Left forelimb (tissue), 1 donor: ENCODE measurements at regions not wholly inside any gene's neighbourhood (a gene's known extent, or its start where the extent isn't known, plus 50 kb on each side); places are given as distances from the start of the nearest gene placed in this dataset.
"Not testable (repeated sequence)": the region's sequence is repeated elsewhere in the genome, so short reads cannot be mapped to it uniquely, and the experiment has no call there.

ENCODE experiments used
- DNase-seq: peaks from one replicate; pipeline ENCODE4 v3.0.0-alpha.2; 2018; ENCODE audit warnings: low spot score

DNA sequence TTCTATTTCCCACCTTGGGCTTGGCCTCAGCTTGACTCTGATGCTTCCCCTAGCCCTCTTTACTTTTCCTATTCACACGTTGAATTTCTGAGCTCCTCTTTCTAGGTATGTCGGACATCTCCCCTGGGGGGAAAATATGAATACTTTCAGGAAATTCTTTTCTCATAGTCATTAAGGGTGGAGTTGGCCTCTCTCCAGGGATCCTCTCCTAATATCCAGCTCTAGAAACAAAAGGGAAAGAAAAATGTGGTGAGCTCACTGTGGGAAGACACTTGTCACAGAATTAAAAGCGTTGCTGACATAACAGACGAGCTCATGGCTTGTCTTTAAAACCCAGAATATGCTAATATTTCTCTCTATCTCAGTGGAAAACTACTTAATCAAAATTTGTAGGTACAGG is 132.7 kb upstream of the MEX3C start:
- no peak for DNase-seq

DNA sequence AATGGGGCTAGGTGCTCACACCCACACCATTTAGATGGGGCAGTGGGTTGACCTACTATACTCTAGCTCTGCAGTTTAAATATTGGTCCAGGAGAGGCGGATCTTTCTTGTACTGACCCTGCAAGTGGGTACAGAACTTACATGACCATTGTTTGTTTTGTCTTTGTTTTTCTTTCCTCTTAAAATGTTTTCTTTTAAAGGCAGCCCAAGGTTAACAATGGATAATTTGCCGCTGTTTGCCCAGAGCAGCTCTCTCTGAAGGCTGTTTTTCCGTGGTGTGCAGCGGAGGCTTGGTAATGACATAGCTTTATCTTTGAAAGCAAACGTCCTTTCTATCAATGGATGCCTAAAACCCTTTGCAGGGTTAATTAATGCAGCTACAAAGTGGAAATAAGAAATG is 133.3 kb upstream of the MEX3C start:
- no peak for DNase-seq

DNA sequence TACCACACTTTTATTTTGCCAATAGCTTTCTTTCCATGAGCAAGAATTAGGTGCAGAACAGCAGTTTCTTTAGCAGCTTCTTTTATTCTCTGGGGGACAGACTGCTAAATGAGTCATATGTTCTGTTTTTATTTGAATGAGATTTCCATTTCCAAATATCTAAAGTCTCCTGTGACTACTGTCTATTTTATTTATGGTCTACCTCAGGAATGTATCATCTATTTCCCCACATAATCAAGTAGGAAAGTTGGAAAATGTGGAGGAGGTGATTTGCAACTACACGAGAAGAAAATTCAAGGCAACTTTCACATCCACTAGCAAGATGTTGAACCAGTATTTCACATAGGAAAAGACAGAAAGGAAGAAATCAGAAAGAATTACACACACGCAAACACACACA is 139.9 kb upstream of the MEX3C start:
- no peak for DNase-seq

DNA sequence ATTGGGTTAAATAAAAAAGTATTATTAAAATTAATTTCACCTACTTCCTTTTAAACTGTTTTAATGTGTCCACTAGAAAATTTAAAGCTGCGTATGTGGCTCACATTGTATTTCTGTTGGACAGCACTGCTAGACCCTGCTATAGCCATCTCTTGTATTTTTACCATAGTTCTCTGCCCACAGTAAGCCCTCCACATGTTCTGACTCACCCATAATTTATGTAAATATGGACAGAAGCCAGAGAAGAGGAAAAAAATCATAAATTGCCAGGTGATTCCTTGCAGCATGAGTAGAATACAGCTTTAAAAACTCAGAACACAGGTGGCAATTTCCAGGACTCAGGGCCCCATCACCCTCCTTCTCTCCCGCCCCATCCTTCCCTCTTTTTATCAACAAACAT is 142.4 kb upstream of the MEX3C start:
- DNase-seq = no peak

DNA sequence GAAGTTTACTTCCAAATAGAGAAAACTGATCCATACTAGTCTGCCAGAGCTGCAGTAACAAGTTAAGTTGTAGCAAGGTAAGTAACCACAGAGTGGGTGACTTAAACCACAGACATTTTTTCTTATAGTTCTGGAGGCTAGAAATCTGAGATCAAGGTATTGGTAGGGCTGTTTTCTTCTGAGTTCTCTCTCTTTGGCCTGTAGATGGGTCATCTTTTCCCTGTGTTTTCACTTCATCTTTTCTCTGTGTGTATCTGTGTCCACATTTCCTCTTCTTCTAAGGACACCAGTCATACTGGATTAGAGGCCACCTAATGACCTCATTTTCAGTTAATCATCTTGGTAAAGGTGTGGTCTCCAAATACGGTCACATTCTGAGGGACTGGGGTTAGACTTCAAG is 142.9 kb upstream of the MEX3C start:
- DNase-seq = no peak

DNA sequence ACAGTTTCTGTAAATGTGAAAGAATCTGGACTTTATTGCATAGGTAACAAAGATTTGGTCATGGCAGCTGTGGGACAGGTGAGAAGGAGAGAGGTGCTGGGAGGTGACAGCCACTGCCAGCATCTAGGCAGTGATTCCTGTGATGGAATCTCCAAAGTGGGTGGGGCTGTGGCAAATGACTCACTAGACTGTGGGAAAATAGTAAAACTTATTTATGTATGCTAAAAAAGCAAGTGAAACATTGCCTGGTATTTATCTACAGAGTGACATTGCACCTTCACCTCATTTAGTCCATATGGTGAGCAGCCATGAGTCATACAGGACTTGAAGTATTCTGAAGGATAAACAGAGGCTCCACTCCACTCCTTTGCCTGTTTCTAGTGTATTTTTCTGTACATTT is 145.3 kb upstream of the MEX3C start:
- no peak for DNase-seq

DNA sequence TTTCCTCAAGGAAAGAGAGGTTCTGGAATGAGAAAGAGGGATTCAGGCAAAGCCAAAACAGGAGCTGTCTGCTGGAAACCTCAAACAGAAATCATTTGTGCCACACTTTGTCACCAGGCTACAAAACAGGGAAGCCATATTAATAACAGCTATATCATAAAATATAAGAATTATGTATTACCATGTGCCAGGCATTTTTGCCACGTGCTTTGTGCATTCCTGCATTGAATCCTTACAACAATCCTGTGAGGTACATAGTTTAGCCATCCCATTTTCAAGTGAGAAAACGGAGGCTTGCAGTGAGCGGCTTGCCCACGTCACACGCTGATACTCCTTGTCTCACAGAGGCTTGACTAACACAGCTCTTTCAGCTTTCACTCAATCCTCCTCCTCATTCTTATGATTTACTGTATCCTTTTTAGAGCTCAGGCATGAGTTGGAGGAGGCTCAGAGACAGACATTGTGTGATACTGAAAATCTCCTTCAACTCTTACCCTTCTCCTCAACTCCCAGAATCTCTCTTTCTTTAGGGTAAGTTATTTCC is 148.4 kb upstream of the MEX3C start:
- DNase-seq = no peak

DNA sequence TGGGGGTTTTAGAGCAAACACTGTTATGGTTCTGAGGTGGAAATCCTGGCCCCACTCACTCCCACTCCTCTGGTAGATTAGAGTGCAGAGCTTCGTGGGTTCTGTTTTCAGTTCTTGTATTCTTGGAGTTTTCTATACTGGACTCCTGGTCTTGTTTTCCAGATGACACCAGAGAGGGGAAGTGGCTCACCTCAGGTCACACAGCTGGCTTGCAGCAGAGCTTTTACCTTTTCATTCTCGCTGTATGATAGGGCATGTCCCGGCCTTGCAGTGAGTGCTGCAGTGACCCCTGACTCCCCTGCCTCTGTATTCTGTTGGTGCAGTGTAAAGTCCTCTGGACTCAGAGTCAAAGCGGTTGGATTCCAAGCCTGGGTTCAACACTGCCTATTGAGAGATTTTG is 148.9 kb upstream of the MEX3C start:
- DNase-seq = no peak

DNA sequence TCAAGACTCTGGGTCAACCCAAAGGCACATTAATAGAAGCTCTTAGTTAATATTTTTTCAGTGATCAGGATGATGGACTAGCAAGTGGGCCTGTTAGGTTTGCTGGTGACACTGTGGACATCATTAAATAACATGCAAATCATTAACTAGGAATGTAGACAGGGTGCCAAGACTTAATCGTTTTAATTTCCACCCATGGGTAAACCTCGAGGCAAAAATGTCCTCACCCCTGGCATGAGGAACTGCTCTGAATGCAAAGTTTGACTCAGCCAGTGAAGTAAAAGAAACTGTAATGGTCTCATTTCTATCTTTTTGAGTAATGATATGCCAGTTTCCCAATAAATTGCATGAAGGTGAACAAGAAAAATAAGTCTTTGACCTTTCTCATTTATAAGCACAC is 152.6 kb upstream of the MEX3C start:
- DNase-seq = no peak

DNA sequence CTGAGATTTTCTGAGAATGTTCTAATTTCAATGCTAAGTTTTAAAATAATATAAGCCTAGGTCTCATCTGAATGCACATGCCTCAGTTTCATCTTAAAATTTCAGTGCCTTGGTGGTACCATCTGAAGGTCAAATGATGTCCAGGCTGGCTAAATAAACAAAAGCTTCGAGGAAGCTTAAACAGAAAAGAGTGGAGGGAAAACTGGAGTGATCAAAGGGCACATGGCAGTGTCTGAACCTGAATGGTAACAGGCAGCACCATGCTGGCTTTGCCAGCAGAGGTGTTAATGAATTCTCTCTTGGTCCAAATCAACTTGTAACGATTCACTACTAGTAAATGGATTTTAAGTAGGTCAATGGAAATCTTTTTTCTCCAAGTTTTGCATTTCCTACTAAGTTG is 158.4 kb upstream of the MEX3C start:
- no peak for DNase-seq

DNA sequence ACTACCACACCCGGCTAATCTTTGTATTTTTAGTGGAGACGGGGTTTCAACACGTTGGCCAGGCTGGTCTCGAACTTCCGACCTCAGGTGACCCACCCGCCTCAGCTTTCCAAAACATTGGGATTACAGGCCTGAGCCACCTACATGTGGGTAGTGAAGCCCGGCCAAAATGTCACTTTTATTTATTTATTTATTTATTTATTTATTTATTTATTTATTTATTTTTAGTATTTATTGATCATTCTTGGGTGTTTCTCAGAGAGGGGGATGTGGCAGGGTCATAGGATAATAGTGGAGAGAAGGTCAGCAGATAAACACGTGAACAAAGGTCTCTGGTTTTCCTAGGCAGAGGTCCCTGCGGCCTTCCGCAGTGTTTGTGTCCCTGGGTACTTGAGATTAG is 162.8 kb upstream of the MEX3C start:
- not testable (repeated sequence) for DNase-seq

DNA sequence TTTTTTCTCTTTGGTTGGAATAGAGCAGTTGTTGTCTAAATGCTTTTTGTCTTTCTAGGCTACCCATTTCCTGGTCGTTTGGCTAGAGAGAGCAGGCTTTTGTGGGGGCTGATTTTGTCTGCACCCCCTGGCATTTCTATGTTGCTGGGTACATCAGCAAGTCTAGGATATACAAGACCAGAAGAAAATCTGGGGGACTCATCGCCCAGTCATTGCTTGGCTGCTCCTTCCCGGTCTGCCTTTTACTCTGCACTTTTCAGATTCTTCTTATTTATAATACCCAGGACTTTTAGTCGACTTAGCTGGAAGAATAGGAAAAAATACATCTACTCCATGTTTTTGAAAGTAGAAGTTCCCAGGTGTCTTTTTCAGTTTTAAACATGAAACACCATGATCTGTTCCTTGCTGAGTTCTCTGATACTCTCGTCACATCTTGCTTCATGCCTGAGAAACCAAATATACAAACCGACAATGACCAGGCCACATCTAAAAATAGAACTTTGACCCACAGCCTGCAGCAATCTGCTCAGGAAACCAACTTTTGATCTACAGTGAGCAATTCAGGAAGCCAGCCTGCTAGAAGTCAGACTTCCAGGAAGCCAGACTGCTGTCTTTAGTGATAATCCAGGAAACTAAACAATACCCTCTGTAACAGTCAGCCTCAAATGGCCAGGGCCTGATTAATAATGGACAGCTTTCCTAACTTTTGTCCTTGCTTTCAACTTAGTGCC is 163.8 kb upstream of the MEX3C start:
- no peak for DNase-seq

DNA sequence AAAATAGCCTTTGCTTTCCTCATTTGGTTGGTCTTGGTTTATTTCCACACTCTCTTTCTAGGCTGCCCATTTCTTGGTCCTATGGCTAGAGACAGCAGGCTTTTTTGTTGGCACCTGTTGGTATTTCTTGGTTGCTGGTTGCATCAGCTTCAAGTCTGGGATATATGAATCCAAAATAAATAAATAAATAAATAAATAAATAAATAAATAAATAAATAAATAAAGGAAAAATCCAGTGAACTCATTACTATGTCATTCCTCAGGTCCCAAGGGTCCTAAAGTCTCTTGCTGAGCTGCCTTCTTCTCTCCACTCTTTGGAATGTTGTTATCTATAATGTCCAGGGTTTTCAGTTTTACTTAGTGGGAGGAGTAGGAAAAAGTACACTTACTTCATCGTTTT is 165.9 kb upstream of the MEX3C start:
- DNase-seq = no peak

DNA sequence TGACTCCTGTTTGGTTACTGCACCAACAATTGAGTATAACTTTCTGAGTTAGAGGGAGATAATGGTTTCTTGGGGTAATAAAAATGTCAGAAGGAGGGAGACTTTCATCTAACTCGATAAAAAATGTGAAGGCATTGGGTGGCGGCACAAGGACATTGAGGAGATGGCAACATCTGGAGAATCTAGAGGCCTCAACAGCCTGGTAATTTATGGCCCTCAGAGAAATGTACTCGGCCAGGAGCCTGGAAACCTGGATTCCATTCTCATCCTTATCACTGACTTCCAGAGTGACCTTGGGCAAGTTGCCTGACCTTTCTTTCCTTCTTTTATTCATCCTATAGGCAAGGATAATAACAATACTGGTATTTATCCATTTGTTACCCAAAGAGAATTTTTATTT is 173.5 kb upstream of the MEX3C start:
- no peak for DNase-seq

DNA sequence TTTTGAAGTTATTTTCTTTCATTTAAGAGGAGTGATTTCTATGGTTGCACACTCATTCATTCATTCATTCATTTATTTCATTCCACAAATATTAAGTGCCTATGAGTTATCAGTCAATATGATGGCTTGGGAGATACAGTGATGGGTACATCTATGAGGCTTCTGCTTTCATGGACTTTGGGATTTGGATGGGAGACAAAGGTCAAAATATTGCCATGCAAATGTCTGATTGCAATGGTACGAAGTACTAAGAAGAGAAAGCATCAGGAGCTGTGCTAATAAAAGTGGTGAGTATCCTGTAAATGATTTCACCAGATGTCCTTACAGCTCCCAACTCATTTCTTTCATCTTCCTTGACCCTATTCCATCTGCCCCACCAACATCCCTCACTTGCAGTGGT is 174.4 kb upstream of the MEX3C start:
- no peak for DNase-seq

DNA sequence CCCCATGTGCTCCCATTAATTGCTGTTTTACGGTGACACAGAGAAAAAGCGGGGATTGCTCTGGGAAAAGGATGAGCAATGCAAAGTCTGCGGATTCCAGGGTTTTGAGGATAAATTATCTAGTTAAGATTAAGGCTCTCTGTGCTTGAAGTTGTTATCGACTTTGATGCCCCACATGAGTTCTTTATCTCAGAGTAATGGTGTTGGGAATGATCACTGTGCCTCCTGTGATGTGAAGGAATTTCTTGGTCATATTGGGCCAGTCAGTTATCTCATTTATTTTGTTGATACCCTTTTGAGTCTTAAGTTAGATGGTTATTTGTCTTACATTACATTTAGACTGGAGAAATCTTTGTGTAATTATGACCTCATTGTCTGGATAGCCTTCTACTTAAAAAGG is 184.6 kb upstream of the MEX3C start:
- no peak for DNase-seq

DNA sequence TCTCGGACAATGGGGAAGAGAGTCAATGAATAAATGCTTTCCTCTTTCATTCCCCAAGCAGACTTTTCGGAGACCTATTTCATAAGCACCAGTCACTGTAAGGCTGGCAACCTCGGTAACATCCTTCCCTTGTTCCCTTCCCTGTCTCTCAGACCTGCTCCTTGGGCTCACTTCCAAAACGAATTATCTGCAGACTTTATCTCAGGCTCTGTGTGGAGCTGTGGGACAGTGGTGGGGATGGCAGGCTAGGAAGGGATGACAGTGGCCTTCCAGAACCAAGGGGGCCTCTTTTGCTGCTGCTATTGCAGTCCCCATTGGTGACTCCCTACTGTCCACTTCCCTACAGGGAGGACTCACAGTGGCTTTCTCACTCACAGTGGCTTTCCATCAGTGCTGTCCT is 185.6 kb upstream of the MEX3C start:
- DNase-seq = no peak

DNA sequence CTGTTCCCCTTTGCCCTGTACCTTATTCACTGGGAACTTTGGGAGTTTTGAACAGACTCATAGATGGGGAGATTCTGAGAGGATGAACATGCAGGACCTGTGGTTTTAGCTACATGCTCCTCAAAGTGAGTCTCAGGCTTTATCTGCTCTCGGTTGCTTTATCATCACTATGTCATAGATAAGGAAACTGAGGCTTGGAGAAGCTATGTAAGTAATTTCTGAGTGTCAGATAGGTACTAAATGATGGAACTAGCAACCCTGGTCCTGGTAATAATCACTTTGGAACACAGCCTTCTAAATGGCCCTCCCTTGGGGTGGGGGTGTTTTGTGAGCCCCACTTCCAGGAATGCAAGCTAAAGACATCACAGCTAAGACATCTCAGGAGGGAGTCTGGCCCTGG is 186.2 kb upstream of the MEX3C start:
- DNase-seq = no peak

DNA sequence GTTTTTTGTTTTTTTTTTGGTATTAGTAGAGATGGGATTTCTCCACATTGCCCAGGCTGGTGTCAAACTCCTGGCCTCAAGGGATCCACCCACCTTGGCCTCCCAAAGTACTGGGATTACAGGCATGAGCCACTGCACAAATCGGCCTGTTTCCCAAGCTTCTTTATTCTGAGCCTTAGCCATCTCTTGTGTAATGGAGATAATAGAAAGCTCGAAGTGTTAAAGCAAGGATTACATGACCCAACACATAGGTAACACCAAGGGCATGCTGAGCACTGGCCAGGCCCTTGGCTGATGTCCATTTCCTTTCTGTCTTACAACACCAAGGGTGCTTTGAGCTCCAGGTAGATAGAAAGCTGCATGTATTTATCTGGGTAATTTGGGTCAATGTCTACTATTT is 187.8 kb upstream of the MEX3C start:
- no peak for DNase-seq

DNA sequence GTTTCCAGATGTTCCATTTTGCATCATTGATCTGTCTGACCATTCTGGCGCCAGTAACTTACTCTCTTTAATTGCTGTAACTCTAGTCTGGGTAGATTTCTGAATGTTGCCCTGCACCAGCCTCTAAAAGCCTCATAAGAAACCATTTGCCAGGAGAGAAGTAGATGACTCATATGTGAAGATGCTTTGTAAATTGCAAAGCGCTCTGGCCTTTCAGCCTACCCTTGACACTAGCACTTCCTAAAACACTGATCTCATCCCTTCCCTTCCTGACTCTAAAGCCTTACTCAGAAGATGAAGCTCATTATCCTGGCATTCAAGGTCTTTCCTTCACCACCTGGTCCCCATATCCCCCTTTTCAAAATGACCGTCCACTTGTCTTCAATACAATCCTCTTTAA is 193.2 kb upstream of the MEX3C start:
- no peak for DNase-seq

DNA sequence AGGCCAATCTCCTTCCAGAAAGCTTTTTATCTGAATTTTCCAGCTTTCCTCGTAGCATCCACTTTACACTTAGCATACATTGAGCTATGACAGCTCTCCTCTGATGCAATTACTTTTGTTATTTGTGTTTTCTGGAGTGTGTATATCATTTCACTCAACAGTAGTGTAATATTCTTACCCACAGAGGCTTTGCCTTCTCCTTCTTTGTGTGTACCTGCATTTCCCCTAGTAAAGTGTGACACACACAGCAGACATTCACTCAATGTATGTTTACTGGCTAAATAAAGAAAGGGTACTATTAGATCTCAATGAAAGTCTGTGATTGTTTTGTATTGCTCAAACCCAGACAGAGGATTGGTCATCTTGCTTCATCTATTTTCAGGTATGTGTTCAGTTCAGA is 193.7 kb upstream of the MEX3C start:
- no peak for DNase-seq

DNA sequence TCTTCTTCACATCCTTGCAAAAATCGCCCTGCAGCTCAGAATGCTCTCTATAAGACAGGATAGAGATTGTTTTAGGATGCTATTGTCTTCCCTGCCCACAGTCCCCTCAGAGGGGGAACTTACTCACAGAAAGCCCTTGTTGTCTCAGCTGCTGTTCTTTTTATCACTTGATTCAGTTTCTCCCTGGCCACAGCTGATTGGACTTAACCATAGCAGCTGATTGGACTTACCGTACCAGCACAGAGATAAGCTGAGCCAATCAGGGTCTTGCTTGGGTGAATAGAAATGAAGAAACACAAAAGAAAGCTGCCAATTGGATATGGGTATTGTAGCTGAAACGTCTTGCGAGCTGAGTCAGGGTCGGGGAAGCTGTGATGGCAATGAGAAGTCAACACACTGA is 194.2 kb upstream of the MEX3C start:
- DNase-seq = no peak

DNA sequence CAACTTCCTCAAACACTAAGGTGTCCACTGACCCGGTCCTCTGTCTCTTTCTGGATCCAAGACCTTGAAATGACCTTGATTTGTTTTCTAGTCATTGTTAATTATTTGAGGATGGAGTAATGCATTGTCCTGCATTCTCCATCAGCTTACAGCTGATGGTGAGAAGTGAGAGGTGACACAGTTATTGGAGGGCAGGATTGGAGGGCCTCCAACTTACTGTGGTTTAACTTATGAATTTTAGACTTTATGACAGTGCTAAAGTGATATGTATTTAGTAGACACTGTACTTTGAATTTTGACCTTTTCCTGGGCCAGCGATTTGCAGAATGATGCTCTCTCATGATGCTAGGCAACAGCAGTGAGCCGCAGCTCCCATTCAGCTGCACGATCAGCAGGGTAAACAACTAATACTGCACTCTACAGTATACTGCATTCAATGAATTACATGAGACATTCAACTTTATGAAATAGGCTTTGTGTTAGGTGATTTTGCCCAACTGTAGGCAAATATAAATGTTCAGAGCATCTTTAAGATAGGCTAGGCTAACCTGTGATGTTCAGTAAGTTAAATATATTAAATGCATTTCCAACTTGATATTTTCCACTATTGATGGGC is 200.0 kb upstream of the MEX3C start:
- DNase-seq = no peak

DNA sequence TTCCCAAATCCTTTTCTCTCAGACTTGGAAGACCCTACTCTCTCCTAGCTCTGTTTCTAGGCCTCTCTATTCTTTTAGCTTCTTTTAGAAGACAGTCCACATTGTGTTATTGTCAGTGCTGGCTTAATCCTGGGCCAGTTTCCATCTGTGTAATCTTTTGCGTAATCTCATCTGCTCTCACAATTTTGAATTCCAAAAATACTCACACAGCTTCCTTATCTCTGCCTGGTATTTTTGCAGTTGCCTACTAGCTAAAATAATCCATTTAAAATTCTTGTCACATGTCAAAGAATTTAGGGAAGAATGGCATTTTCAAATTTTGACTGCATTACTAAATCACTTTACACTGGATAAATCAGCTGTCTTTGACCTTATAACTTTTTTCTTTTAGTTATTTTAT is 200.6 kb upstream of the MEX3C start:
- no peak for DNase-seq
